BJ (cell line): ENCODE measurements at regions not wholly inside any gene's neighbourhood (a gene's known extent, or its start where the extent isn't known, plus 50 kb on each side); places are given as distances from the start of the nearest gene placed in this dataset.
"Not testable (repeated sequence)": the region's sequence is repeated elsewhere in the genome, so short reads cannot be mapped to it uniquely, and the experiment has no call there.

ENCODE experiments used
- CTCF ChIA-PET: fragments of 350-600 bp; formaldehyde crosslinking; extraction: SDS; loops from one replicate; lab custom pipeline; 2021; ENCODE audit warnings: antibody characterized with exemption, inconsistent platforms; lab: Yijun Ruan, JAX
- POLR2A ChIA-PET: fragments of 300-600 bp; sonication (Branson Sonifier 250); formaldehyde crosslinking; extraction: SDS; loops from one replicate; lab custom pipeline; 2021; ENCODE audit warnings: antibody characterized with exemption; lab: Charles Lee
- DNase-seq: peaks from one replicate; pipeline ENCODE4 v3.0.0-alpha.2; 2011; ENCODE audit warnings: low read depth
- H3K27me3 ChIP-seq: 2 replicates; pipeline ENCODE4 v1.6.0; 2011; ENCODE audit warnings: low read length; ENCODE audit not compliant: control insufficient read depth, insufficient read depth
- H3K36me3 ChIP-seq: 2 replicates; pipeline ENCODE4 v1.5.1; 2011; ENCODE audit warnings: low read length; ENCODE audit not compliant: control insufficient read depth, insufficient read depth
- H3K4me3 ChIP-seq: 2 replicates; pipeline ENCODE4 v1.5.1; 2011; ENCODE audit warnings: low read depth, mild to moderate bottlenecking, control low read depth, low read length

DNA sequence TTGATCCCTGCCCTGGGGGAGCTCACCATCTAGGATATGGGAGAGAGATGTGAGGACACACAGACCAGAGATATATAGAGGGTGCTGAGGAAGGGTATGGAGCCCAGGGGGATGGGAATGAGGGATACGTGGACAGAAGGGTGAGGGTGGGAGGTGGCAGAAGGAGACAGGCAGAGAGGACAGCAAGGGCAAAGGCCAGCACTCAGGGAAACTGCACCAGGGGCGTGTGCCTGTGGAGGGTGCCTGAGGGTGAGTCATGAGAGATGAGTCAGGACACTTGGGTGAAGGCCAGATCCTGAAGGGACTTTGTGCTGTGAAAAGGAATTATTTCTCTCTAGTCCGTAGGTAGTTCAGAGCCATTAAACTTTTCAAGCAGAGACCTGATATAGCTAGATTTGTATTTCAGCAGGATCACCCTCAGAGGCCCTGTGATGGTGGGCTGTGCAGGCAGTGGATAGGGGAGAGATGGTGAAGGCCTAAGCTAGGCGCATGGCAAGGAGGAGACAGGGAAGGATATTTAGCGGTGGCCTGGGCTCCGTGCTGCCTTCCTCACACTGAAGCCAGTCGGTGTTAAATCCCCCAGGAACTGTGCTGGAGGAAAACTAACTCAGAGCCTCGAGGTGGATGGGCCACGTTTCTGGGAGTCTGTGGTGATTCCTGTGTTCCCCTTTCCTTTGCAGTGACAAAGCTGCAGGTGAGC, 3075.0 kb downstream of the RPIA start:
- H3K36me3 ChIP-seq, H3K4me3 ChIP-seq, H3K27me3 ChIP-seq, CTCF ChIA-PET, POLR2A ChIA-PET: not testable (repeated sequence)
- DNase-seq = peak; percentile 26

DNA sequence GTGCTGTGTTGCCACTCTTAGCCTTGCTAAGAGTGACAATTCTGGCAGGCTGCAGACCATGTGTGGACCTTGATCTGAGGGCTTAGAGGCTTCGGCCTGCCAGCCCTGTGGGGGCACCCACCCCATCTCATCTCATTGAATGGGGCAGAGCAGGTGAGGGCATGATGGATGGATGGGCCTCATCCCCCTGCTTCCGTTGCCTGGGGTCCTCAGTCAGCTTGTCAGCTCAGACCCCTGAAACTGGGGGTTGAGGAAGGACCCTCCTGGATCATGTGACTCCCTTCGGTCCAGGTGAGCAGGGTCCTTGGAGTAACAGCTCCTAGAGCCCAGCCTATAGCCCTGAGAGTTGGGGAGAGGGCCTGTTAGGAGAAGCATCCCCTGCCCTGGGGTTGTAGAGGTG, 3076.8 kb downstream of the RPIA start:
- POLR2A ChIA-PET, CTCF ChIA-PET, H3K4me3 ChIP-seq, DNase-seq, H3K36me3 ChIP-seq, H3K27me3 ChIP-seq: not testable (repeated sequence)

DNA sequence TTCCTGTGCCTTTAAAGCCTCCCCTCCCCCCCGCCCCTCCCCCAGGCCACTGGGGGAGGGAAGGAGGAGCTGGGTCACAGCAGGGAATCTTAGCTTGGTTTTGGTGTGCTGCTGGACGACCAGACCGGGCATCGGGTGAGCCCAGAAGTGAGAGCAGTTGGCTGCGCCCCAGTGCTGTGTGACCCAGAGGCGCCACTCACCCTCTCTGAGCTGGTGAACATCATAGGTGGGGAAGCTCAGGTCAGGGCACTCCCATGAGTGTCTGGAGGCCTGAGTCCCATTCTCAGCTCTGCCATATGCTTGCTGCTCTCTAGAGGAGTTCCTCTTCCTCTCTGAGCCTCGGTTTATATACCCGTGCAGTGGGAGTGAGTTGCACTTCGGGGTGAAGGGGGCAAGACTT, 3077.5 kb downstream of the RPIA start:
- POLR2A ChIA-PET, H3K36me3 ChIP-seq, H3K4me3 ChIP-seq, DNase-seq, CTCF ChIA-PET, H3K27me3 ChIP-seq: not testable (repeated sequence)

DNA sequence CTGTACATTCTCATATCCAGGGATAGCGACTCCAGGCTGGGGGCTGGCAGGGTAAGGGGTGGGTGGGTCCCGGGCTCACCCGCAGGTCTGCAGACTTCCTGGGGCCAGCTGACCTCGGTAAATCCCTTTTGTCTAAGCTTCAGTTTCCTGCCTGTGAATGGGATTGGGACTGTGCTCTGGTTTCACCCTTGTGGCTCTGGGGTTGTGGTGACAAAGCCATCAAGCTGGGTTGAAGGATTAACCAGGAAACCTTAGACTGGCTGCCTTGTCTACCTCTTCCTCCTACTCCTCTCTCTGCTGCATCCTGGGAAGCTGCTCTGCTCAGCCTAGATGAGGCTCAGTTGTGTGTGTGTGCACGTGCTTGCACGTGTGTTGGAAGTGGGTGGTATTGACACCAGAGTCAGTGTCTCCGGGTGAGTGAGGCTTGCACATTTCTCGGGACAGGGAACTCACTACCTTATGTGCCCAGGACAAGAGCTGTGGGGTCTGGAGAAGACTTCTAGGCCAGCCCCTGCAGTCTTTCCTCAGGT, 3078.6 kb downstream of the RPIA start:
- H3K27me3 ChIP-seq, H3K4me3 ChIP-seq, H3K36me3 ChIP-seq, DNase-seq, POLR2A ChIA-PET, CTCF ChIA-PET: not testable (repeated sequence)

DNA sequence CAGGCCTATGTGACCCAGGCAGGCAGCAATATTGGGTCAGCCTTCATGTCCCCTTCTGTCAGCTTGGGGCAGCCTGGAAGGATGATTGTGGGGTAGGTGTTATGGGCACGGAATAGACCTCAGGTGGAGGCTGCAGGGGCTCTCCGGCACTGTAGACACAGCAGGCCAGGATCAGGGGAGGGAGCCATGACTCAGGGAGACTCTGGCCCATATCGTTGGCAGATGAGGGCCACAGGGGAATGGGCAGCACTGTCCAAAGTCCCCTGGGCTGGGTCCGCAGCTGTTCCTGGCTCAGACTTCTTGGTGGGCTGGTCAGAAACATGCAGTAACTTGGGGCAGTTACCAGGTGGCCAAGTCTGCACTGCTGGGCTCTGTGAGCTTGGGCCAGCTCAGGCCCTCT, 3080.1 kb downstream of the RPIA start:
- CTCF ChIA-PET, H3K36me3 ChIP-seq, H3K27me3 ChIP-seq, H3K4me3 ChIP-seq, POLR2A ChIA-PET, DNase-seq: not testable (repeated sequence)

DNA sequence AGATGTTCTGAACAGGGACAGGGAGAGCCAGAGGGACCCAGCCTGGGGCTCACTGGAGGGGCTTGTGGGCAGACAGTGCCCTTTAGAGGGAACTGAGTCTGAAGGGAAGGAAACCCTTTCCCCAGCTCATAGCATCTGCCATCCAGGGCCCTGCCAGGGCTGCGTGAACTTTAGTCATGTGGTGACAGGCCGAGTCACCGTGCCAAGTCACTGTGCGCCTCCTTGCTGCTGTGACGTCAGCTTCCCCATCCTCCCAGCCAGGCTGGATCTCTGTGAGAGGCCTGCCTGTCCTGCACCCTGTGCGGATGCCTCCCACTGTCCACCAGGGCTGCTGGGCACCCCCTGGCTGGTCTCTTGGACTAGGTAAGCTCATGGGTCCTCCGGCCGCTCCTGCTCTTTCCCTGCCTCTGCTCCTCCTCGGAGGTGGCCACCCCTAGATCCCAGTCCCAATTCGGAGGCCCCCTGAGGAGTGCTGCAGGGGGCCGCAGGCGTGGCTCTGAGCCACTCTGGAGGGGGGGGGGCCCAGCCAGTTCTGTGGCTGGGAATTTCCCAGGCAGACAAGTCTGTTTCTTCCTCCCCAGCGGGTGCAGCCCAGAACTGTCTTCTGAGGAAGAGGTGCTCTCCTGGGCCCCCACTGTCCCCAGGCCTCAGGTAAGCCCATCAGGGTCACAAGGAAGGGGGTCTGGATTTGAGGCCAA, 3080.9 kb downstream of the RPIA start:
- H3K27me3 ChIP-seq, DNase-seq, H3K4me3 ChIP-seq, H3K36me3 ChIP-seq, POLR2A ChIA-PET, CTCF ChIA-PET: not testable (repeated sequence)

DNA sequence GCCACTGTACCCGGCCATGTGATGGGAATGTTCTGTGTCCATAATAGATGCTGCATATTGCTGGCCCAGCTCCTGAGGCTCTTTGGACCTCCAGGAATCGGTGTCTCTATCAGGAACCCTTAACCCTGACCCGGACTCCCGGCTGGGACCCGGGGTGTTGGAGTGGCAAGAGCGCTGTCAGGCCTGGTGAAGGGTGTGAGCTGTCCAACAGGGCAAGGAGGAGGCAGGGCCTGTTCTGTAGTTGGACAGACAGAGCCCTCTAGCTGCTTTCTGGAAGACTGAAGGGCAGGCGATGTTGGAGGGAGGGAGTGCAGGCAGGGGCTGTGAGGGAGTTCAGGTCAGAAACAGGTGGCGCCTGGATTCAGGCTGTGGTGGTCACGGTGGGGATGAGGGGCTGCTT, 3082.3 kb downstream of the RPIA start:
- POLR2A ChIA-PET, H3K27me3 ChIP-seq, DNase-seq, H3K36me3 ChIP-seq, H3K4me3 ChIP-seq, CTCF ChIA-PET: not testable (repeated sequence)

DNA sequence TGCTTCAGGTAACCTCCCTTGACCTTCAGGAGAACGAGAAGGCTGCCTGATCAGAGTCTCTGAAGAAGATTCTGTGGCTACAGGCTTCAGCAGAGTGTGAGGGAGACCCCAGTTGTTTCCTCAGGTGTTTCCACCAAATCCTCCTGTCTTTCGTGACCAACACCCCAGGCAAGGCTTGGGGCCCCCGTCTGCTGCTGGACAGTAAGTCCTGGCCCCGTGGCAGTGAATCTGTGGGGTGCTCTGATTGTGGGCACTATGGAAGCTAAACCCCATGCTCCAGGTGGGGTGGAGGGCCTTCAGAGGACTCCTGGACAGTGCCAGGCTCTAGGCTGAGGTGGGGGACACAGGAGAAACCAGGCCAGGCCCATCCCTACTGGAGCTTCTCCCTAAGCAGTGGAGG, 3083.7 kb downstream of the RPIA start:
- CTCF ChIA-PET, H3K36me3 ChIP-seq, DNase-seq, POLR2A ChIA-PET, H3K4me3 ChIP-seq, H3K27me3 ChIP-seq: not testable (repeated sequence)

DNA sequence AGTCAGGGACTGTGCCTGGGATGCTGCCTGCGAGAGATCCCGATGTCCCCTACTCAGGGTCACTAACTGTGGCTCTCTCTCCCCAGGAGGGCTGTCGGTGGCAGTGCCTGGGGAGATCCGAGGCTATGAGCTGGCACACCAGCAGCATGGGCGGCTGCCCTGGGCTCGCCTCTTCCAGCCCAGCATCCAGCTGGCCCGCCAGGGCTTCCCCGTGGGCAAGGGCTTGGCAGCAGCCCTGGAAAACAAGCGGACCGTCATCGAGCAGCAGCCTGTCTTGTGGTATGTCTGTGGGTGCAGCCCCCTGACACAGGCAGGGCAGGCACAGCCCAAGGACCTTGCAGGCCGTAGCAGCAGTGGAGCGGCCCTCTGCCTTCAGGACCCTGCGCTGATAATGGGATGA, 3088.9 kb downstream of the RPIA start:
- H3K36me3 ChIP-seq, POLR2A ChIA-PET, CTCF ChIA-PET, H3K4me3 ChIP-seq, H3K27me3 ChIP-seq, DNase-seq: not testable (repeated sequence)

DNA sequence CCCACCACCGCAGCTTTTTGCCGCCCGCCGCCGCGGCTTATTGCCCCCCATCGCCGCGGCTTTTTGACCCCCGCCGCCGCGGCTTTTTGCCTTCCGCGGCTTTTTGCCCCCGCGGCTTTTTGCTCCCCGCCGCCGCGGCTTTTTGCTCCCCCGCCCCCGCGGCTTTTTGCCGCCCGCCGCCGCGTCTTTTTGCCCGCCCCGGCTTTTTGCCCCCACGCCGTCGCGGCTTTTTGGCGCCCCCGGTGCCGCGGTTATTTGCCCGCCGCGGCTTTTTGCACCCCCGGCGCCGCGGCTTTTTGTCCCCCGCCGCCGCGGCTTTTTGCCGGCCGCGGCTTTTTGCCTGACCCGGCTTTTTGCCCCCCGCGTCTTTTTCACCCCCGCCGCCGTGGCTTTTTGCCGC, 3061.8 kb upstream of the TEKT4 start:
- DNase-seq, POLR2A ChIA-PET, H3K36me3 ChIP-seq, H3K4me3 ChIP-seq, H3K27me3 ChIP-seq, CTCF ChIA-PET: not testable (repeated sequence)
